ENCODE measurements at regions not wholly inside any gene's neighbourhood (a gene's known extent, or its start where the extent isn't known, plus 50 kb on each side); places are given as distances from the start of the nearest gene placed in this dataset.

DNA sequence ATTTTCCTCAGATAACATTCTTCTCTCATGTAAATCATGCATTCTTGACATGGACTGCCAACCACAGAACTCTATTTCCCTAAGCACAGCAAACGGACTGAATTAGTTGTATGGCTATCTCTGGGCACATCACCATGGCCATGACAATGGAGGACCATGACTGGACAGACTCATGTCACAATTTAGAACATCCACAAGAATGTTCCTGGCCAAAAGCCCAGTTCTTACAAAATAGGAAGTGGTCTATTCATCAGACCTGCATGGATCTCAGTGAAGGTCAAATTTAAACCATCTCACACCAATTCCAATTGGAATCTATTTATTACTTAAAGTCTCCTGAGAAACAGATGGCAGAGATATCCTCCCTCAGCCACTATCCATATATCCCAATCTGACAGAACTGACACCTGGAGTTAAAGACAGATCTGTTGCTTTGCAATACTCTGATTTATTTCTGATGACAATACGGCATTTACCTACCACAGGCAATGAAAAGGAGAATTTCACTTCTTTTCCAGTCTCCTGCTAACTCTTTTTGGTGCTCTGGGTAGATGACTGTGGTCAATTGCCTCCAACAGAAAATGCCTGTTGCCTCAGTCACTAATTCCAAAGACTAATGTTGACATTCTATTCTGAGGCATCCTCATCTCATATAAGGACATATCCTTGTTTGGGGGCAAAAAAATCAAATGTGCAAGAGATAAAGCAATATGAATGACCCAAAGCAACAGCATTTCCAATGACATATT, 254.8 kb downstream of the HTR7 start:
- DNase-seq (ENCODE audit: low spot score), result no peak

DNA sequence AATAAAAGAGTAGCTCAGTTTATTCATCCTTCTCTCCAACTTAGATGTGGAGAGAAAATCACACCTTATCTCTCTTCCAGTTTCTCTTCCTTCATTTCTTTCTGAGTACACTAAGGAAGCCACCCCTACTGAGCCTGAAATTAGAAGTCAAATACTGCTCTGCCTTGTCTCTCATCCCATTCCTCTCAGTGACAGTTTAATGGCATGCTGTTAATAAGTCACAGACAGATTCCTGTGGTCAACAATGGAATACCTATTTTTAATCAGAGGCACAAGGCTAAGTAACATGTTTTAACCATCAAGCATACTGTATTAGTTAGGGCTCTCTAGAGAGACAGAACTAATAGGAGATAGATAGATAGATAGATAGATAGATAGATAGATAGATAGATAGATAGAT, 253.2 kb downstream of the HTR7 start:
- no peak for DNase-seq (ENCODE audit: low spot score)

DNA sequence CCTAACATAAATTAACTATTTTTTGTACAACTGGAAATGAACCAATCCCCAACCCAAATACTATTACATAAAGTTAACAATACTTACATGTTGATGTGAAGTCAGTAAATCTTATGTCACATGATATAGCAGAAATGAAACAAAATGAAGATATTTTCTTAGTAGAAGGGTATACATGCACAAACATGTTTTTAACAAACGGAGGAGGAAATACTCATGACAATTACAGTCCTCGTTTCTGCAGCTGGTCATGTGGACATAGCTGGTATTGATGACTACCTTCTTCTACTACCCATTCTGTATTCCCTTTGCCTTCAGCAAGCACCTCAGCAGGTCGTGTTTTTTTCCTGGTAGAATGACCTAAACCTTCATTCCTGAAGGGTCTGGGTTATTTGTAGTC, 252.3 kb downstream of the HTR7 start:
- DNase-seq (ENCODE audit: low spot score), result no peak

DNA sequence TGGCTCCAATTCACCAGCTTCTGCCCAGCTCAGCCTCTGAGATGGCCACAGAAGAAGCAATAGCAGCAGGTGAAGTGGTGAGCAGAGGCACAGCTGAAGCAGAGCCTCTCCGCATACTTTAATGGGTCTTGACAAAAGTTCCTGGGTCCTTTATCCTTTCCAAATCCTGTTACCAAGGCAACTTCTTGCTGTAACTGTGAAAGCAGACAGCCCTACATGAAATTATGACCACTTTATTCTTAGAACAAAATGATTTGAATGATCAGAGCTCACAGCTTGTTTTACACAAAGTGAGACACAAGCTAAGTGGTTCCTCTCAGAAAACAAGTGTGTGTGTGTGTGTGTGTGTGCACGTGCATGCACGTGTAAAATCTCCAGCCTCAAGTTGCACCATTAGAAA, 245.6 kb downstream of the HTR7 start:
- no peak for DNase-seq (ENCODE audit: low spot score)

DNA sequence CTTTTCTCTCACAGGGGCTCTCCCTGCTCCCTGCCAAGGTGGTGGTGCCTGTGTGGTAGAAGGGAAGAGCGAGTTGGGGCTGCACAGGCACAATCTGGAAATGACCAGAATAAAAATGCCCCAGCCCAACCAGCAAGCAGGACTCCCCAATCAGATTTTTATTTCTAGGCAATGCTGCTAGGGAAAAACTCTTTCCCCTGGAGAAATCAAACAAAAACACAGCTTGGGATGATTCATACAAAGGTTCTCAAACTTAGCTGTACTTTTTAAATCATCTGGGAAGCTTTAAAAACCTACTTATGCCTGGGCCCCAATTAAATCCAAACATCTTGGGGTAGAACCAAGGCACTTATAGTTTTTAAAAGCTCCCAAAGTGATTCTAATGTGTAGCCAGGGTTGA, 243.2 kb downstream of the HTR7 start:
- DNase-seq (ENCODE audit: low spot score), result no peak

DNA sequence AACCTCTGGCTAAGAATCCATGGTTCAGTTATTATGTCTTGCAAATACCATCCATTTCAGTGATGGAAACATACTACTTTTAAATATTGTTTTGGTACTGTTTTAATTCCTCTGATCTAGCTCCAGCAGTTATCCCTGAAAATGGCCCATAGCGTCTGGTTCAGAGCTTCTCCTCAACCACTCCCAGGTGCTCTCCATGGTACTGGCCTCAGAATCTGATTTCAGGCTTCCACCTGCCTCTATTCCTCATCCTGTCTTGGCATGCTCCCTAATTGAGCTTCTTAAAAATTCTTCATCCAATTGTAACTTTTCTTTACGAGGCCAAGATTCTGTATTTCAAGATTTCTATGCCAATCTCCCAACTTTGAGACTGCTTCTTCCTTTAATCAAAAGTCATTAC, 236.3 kb downstream of the HTR7 start:
- no peak for DNase-seq (ENCODE audit: low spot score)

DNA sequence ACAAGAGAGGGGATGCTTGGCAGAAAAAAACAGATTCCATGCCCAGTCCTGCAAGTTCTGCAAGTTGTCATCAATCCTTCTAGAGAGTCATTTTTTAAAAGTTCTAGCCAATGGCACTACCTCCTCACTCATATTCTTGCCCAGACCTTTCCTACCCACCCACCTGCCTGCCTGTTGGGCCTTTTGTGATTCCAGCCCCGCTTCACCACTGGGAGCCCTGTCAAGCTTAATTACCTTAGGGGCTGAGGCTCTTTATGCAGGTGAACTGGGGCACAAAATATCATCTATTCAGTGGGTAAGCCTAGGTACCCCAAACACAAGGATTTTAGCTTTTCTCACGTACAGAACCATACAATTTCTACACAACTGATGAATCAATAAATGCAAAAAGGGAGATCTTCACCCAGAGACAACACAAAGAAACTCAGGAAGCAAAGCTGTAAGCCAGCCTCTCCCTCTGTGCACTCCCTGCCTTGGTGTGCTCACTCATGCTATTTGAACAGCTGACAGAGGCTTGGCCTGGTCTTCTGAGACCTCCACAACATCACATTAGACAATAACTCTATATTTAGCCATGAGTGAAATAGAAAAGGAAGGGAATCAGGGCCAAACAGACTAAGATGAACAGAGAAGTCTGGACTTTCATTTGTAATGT, 222.6 kb downstream of the HTR7 start:
- no peak for DNase-seq (ENCODE audit: low spot score)

DNA sequence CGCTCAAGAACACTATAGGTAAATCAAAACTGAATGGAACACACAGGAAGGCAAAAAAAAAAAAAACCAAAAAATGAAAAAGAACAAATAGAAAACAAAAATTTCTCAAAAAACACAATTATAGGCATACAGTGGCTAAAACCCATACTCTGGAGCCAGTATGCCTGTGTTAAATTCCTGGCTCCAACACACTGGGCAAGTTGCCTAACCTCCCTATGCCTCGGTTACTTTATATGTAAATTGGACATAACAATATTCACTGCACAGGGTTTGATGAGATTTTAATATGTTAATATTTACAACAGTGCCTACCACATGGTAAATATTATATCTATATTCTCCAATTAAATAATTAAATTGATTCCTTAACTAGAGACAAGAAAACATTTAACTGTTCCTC, 217.1 kb downstream of the HTR7 start:
- no peak for DNase-seq (ENCODE audit: low spot score)

DNA sequence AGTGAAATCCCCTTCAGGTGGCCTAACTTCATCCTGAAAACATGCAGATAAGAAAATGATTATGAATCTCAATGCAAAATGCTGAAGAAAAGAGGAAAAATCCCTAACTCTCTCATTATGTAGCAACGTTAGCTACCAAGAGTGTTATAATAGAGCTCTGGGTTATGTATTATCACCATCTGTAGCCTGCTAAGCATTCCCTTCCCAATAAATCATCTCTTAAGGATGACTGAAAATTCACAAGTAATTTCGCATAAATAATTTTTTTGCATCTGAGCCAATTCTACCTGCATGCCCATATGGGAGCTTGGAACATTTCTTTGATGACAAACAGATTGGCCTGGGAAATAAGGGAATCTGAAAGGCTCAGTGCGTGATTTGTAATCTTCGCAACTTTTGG, 216.1 kb downstream of the HTR7 start:
- no peak for DNase-seq (ENCODE audit: low spot score)

DNA sequence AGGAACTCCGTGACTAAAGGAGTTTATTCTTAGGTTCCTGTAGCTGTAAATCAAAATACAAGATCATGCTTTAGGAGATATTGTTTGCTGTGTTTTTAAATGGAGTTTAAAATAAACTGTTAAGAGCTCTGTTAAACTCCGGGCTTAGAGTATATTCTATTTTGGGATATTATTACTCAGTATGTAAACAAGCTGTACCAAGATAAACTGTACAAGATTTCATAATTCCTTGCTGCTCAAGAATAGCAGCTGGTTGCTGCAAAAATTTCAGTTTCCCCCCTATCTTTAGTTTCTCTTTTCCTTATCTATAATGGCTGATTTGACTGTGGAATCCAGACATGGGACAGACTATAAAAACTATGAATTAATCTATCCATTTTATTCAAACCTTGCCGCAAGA, 215.7 kb downstream of the HTR7 start:
- DNase-seq (ENCODE audit: low spot score), result no peak

DNA sequence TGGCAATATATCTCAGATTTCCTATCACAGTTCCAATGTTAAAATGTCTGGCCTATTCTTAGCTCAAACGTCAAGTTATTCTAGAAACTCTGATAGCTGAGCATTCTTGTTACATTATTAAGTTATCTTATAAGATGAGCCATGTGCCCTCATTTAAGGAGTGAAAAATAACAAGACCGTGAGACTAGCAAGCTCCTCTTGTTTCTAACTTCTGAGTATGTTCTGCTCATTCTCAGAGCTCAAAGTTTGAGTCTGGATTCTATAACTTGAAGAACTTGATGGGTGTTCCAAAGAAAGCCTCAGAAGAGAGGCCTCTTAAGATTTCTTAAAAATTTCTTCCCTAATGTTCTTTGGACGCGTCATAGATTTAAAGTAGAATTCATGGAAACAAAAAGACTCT, 215.2 kb downstream of the HTR7 start:
- no peak for DNase-seq (ENCODE audit: low spot score)

DNA sequence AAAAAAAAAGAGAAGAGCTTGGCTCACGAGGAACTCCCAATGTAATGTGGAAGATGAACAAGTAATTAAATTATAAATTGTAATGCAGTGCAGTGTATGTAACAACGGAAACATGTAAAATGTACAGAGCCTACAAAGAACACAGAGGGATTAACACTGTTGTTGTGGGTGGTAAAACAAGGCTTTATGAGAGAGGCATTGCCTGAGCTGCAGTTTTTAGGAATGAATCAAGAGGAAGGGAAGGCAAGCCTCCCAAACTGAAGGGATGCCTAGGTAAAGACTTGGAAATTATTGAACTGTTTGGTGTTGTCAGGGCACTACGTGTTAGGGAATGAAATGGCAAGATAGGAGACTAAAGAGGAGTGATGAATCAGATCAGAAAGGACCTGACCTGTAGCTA, 213.7 kb downstream of the HTR7 start:
- DNase-seq (ENCODE audit: low spot score), result no peak

DNA sequence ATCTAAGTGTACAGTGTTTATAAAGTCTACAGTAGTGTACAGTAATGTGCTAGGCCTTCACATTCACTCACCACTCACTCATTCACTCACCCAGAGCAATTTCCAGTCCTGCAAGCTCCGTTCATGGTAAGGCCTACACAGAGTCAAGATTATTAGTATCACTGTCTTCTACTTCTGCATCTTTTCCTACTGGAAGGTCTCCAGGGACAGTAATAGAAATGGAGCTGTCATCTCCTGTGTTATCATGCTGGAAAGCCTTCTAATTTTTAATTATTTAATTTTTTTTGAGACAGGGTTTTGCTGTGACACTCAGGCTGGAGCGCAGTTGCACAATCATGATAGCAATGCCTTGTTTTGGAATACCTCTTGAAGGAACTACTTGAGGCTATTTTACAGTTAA, 207.0 kb downstream of the HTR7 start:
- no peak for DNase-seq (ENCODE audit: low spot score)

DNA sequence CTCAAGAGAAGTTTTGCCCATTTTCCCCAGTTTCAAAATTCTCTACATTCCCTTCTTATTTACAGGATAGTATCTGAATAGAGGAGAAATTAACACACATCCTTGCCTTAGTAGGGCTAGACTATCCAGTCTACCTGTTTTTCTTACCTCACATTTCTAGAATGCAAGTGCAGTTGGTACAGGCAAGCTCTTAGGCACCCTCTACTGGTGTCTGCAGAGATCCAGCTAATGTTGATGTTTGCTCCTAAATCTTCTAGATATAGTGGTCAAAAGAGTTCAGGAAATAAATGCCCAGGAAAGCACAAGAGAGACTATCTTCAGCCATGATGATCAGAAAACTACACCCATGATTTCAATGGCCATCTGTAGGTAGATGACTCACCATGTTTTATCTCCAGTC, 205.3 kb downstream of the HTR7 start:
- DNase-seq (ENCODE audit: low spot score), result no peak

DNA sequence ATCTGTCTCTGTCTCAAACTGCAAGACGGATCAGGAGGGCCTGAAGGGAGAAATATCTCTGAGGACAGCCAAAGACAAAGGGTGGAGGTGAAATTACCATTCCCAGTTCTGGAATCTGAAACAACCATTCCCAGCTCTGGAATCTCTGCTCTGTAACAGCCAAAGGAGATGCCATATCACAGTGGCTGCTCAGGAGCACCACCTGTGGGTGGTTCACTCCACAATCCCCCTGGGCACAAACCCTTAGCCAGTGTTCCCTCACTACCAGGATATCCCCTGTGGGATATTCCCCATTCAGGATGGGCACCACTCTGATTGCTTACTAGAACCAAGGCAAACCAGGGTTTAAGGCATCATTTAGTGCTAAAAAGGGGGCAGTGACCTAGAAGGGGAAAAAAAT, 199.0 kb downstream of the HTR7 start:
- DNase-seq (ENCODE audit: low spot score), result no peak

DNA sequence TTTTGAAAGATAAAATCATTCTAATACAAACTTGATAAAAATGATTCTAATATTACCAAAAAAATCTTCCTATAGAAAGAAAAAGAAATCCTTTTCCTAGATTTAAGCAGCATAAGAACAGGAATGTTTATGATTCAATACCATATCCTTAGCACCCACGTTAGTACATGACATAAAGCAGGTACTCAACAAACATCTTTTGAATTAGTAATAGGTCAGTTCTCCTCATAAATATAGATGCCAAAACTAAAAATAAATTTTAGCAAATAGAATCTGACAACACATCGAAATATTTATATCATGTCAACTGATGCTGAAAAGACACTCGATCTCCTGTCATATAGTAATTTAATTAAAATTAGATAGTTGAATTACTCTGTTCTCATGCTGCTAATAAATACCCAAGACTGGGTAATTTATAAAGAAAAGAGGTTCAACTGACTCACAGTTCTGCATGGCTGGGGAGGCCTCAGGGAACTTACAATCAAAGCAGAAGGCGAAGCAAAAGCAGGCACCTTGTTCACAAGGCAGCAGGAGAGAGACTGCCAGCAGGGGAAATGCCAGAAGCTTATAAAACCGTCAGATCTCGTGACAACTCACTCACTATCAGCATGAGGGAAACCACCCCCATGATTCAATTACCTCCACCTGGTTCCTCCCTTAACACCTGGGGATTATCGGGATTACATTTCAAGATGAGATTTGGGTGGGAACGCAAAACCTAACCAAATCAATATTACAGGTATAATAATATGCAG, 191.8 kb downstream of the HTR7 start:
- no peak for DNase-seq (ENCODE audit: low spot score)

DNA sequence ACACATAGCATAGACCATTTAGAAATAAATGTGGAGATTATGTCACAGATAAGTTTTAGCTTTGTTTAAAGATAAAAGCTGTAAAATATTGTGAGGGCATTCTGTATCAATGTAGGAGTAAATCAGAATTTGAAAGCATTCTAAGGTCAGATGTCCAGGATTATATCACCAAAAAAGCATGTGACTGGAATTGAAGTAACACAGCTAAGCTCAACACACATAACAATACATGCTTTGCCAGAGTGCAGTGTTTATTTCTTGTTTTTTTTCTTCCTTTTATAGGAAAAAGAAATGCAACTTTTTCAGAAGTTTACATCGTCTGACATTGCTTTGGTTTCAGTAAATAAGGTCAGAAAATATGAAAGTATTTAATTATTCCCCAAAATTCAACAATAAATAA, 183.4 kb downstream of the HTR7 start:
- no peak for DNase-seq (ENCODE audit: low spot score)

DNA sequence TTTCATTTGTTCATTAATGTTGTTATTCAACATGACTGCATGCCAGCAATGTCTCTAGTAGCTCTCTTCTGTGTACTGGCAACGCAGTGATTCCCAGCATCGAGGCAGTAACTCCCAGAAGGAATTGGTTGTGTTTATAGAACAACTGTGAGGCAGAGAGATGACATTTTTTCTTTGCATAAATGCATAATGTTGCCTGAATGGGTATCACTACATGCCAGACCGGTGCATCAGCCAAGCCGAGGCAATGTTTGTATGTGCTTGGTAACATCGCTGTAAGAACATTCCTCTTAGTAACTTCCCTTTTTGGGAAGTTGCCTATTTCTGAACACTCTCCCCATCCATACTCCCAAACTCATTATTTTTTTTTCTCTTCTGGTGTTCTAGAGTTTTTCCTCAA, 182.9 kb downstream of the HTR7 start:
- DNase-seq (ENCODE audit: low spot score), result no peak

DNA sequence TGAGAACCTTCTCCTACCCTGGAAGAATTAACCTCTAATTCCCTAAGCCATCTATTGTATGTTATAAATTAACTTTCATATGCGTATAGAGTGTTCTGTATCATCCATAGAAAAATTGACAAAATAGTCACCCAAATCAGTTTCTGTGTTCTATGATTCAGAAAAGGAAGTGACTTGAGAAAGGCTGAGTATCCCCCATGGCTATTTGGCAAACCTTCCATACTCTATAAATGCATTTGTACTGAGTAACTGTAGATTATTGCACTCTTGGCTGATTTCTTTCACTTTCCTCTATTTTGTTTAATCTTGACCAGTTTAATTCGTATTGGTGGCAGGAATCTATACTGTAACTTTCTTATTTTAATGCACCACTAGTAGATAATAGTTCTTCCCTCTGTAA, 182.2 kb downstream of the HTR7 start:
- no peak for DNase-seq (ENCODE audit: low spot score)
